GM21360 (cell line): ENCODE measurements at regions not wholly inside any gene's neighbourhood (a gene's known extent, or its start where the extent isn't known, plus 50 kb on each side); places are given as distances from the start of the nearest gene placed in this dataset.

Experiments
- ATAC-seq: cut with Tn5 transposase; IDR thresholded peaks from one replicate; pipeline ENCODE4 v1.9.1; 2021; ENCODE audit warnings: mild to moderate bottlenecking, moderate library complexity; ENCODE audit not compliant: unreplicated experiment

DNA sequence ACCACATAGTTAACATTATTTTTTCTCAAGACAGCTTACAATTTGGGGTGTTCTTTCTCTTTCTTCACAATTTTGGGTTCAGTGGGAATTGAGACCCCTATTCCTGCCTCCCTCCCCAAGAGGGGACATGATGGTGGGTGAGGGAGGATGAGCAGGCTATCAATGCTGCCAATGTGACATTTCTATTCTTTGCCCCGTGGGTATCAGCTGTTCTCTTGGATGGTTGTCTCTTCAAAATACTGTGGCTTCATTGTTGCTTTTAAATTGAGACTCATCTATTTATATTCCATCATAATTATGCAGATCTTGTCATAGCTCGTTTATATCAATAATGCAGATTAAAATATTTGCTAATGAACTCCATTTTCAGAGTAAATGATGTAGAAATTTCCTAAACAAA, 56.5 kb upstream of the ANO4 start:
- ATAC-seq = no peak

- no peak for ATAC-seq
These were observed 53.4 kb upstream of the ANO4 start for GRCh38 chr12:100741084-100741711.

DNA sequence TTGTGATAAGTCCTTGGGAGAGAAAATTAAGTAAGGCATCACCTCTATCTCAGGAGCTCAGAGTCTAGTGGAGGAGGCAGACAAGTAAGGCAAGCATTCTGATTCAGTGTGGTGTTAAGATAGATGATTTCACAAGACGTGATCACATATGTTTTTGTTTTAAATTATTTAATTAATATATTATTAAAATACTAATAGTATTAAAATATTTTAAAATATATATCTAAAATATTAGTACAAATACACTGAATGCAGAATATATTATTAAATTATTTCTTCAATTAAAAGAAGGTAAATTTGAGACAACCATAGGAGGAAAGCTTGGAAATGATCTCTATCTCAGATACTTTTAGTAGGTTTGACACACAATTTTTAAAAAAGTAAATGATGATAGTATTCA, 51.5 kb upstream of the ANO4 start:
- ATAC-seq = no peak
